ENCODE measurements at regions not wholly inside any gene's neighbourhood (a gene's known extent, or its start where the extent isn't known, plus 50 kb on each side); places are given as distances from the start of the nearest gene placed in this dataset.

- TF ChIP-seq MAZ (IDR thresholded peaks at IDR 0.05; ENCODE audit: borderline replicate concordance, low read depth, low read length) (no peak), HDAC2 (IDR thresholded peaks at IDR 0.05) (no peak), HOXA7 (CRISPR knock-in tag; IDR thresholded peaks at IDR 0.05) (no peak), MAX (IDR thresholded peaks at IDR 0.05) (no peak), CTCF (IDR thresholded peaks at IDR 0.05) (no peak), BCL3 (IDR thresholded peaks at IDR 0.05) (no peak), POLR2AphosphoS2 (conservative IDR thresholded peaks at IDR 0.05; ENCODE audit: low read length) (no peak), REST (IDR thresholded peaks at IDR 0.05) (no peak), CBX8 (IDR thresholded peaks at IDR 0.05) (no peak), JUNB (IDR thresholded peaks at IDR 0.05) (no peak), ESRRA (IDR thresholded peaks at IDR 0.05; ENCODE audit: borderline replicate concordance, low read length) (no peak), NR3C1 (IDR thresholded peaks at IDR 0.05) (no peak), ZFP36 (IDR thresholded peaks at IDR 0.05; ENCODE audit: borderline replicate concordance, partially characterized antibody) (no peak)
Observed at GRCh38 chr9:13568405-13568804, 288.9 kb upstream of the MPDZ start.

Data from A549 (cell line).